ENCODE measurements at regions not wholly inside any gene's neighbourhood (a gene's known extent, or its start where the extent isn't known, plus 50 kb on each side); places are given as distances from the start of the nearest gene placed in this dataset.

- no peak for DNase-seq (ENCODE audit: low spot score)
- intact Hi-C loops (cut with DNase I): no loop called here
Measured at GRCh38 chr2:52877703-52878102, 889.9 kb upstream of the CHAC2 start.

GRCh38 chr2:52874466-52875106 lies 893.0 kb upstream of the CHAC2 start:
- no peak for DNase-seq (ENCODE audit: low spot score)
- intact Hi-C loops (cut with DNase I): no loop called here

DNA sequence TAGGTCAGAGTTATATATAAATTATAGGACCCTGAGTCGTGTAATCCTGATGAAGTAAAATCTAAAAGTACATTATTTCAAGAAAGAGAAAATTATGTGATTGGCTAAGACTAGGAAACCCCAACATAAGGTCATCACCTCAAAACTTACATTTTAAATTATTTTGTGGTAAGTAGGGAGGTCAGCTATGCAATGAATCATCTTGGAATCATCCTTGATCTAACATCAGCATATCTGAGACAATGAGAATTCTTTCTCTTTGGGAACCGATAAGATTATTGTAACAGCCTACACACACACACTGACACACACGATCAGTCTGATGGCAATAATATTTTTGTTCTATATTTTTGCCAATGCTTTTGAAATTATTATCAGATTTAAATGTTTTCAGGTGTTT lies 904.8 kb upstream of the CHAC2 start:
- intact Hi-C loops (cut with DNase I): no loop called here
- no peak for DNase-seq (ENCODE audit: low spot score)

- intact Hi-C loops (cut with DNase I): no loop called here
- no peak for DNase-seq (ENCODE audit: low spot score)
Measured at GRCh38 chr2:52861596-52861995, 906.0 kb upstream of the CHAC2 start.

DNA sequence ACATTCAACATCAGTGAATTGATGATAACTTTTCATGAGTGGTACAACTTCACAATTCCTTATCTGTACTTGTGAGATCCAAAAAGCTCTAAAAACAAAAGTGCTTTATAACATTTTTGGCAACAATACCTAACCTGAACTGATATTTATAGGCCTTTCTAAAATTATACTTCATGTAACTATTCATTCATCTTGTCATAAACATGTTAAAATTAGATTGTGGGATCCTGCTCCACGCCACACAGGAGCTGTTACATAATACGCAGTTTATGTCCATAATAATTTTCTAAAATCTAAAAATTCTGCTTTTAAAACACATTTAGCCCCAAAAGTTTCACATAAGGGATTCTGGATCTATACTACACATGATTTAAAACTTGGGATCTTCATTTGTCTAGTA lies 908.5 kb upstream of the CHAC2 start:
- intact Hi-C loops (cut with DNase I): no loop called here
- no peak for DNase-seq (ENCODE audit: low spot score)

DNA sequence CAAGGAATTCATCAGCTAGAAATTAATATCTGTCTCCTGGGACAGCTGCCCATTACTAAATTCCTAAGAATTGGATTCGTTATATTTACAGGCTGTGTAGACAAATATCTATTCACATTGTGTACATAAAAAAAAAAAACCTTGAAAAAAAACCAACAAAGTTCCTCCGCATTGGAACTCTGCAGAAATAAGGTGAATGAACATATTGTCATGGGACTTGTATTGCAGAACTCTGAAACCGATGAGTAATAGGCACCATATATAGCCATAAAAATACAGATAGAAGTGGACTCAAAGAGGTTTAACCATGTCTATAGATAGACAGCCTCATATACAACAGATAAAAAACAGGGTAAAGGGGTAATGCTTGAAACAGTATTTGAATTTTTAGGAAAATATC lies 909.9 kb upstream of the CHAC2 start:
- DNase-seq (ENCODE audit: low spot score): no peak

GRCh38 chr2:52852006-52852405 lies 915.6 kb upstream of the CHAC2 start:
- no peak for DNase-seq (ENCODE audit: low spot score)
- intact Hi-C loops (cut with DNase I): no loop called here

More for the DNA sequence above, 909.9 kb upstream of the CHAC2 start:
- intact Hi-C loops (cut with DNase I): no loop called here

DNA sequence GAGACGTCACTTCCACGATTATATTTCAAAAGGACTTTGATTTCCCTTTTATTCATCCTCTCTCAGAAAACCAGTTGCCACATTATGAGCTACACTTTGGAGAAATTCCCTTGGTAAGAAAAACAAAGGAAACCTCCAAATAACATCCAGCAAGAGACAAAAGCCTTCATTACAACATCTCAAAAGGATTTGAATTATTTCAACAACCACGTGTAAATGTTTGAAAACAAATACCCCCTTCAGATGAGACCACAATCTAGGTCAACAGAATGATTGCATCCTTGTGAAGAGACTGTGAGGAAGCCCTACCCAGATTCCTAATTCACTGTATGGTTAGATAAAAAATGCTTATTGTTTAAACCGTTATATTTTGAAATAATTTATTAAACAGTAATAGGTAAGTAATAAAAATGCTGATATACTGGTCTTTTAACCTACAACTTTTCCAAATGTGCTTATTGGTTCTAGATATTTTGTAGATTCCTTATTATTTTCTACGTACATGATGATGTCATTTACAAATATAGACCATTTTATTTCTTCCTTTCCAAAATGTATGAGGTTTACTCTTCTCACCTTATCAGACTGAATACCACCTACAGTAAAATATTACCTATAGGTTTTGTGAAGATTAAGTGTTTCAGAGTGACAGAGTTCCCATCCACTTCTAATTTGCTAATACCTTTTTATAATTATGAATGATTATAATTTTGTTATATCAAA lies 922.7 kb upstream of the CHAC2 start:
- DNase-seq (ENCODE audit: low spot score): no peak
- intact Hi-C loops (cut with DNase I): no loop called here

GRCh38 chr2:52835909-52836308 lies 931.7 kb upstream of the CHAC2 start:
- intact Hi-C loops (cut with DNase I): no loop called here
- no peak for DNase-seq (ENCODE audit: low spot score)

DNA sequence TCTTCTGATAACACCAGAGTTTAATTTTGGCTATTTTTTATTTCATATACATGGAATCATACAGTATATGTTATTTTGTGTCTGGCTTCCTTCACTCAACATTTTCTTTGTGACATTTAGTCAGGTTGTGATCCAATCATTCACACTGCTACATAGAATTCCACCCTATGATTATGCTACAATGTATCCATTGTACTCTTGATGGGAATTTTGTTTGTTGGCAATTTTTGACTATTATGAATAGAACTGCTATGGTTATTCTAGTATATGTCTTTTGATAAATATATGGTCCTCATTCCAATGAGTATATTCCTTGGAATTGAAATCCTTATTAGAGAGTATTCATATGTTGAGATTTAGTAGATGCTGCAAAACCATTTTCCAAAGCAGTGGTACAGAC lies 936.4 kb upstream of the CHAC2 start:
- no peak for DNase-seq (ENCODE audit: low spot score)
- intact Hi-C loops (cut with DNase I): no loop called here

- no peak for DNase-seq (ENCODE audit: low spot score)
- intact Hi-C loops (cut with DNase I): no loop called here
Measured at GRCh38 chr2:52828112-52828511, 939.5 kb upstream of the CHAC2 start.

DNA sequence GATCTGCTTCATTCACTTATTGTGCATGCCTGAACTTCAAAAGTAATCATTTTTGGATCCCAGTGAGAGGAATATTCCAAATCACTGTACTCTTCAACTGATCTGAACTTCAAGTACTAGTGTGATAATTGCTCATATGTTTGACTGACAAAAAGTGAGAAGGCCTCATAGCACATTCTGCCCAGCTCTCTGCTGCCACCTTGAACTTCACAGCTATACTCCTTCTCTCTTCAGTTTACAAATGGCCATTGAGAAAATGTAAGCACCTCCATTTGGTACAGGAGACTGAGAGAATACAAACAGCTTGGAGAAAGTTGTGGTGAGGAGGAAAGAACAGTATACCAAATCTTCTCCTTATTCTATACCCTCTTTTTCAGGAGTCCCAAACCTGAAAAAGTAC lies 946.0 kb upstream of the CHAC2 start:
- intact Hi-C loops (cut with DNase I): no loop called here
- no peak for DNase-seq (ENCODE audit: low spot score)

DNA sequence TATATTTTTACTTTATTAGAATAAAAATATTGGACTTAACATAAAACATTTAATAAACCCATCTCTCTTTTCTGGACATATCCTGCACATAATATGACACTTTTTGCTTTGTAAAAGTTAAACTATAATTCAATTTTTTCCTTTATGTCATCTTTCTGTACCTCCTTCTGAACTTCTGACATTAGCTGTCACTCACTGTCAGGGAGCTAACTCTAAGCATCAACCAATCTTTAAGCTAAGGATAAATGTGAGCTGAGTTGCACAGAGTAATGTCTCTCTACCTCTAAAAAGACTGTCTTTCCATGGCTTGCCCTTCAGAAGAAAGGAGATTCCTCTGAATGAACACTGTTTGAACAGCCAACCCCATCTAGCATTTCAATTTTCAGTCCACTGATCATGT lies 948.6 kb upstream of the CHAC2 start:
- intact Hi-C loops (cut with DNase I): no loop called here
- DNase-seq (ENCODE audit: low spot score): no peak

DNA sequence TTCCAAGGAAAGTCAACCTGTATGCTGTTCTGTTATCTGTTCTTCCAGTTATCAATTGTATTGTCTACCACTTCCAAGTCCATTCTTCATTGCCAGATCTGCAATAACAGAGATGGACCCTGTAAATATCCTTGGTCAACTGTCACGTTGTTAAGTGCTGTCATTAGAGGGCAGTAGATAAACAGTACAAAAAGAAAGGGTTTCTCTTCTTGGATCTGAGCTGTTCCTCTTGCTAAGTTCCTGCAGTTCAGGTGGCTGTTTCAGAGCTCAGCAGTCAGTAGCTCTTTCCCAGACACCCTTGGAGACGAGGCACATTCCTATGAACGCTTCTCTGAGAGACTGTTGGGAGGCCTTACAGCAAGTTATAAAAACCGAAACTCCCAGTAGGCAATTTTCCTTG lies 957.1 kb upstream of the CHAC2 start:
- no peak for DNase-seq (ENCODE audit: low spot score)
- intact Hi-C loops (cut with DNase I): no loop called here

DNA sequence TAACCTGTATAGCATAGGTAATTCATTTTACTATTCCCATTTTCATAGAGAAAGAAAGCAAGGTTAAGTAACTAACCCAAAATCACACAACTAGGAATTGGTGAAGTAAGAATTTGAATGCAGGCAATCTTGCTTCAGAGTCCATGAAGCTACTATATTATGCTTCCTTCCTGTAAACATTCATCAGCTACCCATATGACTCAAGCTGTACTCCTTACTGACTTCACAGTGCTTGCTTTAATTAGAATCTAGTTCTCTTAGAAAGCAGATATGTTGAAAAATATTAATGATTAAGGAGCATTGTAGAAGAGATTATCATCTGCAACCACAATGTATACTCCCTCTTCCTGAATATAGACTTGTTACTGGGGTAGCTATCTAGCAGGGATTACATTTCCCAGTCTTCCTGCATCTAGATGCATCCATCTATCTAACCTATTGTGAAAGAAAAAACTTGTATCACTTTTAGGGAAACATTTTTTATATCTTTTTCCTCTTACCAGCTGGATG lies 961.6 kb upstream of the CHAC2 start:
- intact Hi-C loops (cut with DNase I): loop anchor here in 1 of 2 donors (5.0 kb wide), 1 partner anchor 1984 kb away; no protein-coding TSS in a partner anchor
- DNase-seq (ENCODE audit: low spot score): no peak

- DNase-seq (ENCODE audit: low spot score): no peak
- intact Hi-C loops (cut with DNase I): no loop called here
Measured at GRCh38 chr2:52794581-52794980, 973.0 kb upstream of the CHAC2 start.

DNA sequence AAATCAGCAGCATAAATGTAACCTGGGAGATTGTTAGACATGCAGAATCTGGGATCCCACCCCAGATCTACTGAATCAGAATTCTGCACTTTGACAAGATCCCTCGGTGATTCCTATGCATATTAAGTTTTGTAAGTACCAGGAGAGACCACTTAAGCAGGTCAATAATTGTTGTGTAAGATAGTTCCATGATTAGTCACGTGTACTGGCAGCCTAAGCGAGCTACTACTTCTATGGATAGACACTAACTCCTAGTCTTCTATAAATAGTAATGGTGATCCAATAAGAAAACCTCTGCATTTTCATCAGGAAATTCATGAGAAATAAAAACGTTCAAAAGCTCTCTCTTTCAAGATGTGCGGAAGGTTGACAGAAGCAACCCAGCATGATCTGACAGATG lies 988.2 kb upstream of the CHAC2 start:
- DNase-seq (ENCODE audit: low spot score): no peak
- intact Hi-C loops (cut with DNase I): no loop called here

- DNase-seq (ENCODE audit: low spot score): no peak
- intact Hi-C loops (cut with DNase I): no loop called here
Measured at GRCh38 chr2:52776571-52776970, 991.0 kb upstream of the CHAC2 start.

DNA sequence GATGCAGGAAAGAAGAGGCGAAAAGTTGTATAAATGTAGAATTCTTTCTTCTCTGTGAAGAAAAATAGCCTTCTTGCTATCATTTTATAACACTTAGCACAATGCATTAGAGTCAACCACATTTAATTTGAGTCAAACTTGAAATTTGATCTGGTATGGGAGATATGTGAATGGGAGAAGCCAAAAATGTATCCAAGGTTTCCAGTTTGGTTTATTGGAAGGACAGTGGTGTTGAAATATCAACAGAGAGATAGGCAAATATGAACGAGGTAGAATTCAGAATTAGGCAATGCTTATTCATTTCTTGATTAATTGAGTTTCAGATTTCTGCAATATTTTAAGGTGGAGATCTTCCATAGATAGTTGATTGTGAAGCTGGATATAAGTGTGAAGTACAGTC lies 991.9 kb upstream of the CHAC2 start:
- DNase-seq (ENCODE audit: low spot score): no peak
- intact Hi-C loops (cut with DNase I): no loop called here

DNA sequence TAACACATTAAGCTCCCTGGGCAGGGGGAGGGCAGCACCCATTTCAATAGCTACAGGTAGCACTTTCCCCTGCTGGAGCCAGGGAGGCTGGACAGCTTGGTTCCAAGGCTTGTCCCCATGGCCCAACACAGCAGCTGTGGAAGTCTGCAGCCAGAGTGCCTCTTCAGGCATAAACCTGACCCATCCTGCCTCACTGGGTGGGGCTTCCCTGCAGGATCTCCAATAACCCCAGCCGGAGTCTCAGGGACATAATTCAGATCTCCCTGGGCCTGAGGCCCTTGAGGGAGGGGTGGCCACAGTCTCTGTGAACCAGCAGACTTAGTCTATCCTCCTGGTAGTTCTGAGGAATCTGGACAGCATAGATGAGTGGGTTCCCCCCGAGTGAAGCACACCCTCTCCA lies 1001.9 kb upstream of the CHAC2 start:
- DNase-seq (ENCODE audit: low spot score): no peak
- intact Hi-C loops (cut with DNase I): no loop called here

GRCh38 chr2:52749764-52750163 lies 1017.8 kb upstream of the CHAC2 start:
- intact Hi-C loops (cut with DNase I): no loop called here
- no peak for DNase-seq (ENCODE audit: low spot score)

All from posterior vena cava (tissue), 2 donors.